Nephron (organoid): ENCODE measurements at regions not wholly inside any gene's neighbourhood (a gene's known extent, or its start where the extent isn't known, plus 50 kb on each side); places are given as distances from the start of the nearest gene placed in this dataset.
"Not testable (repeated sequence)": the region's sequence is repeated elsewhere in the genome, so short reads cannot be mapped to it uniquely, and the experiment has no call there.

Experiments used
- H3K27ac Mint-ChIP-seq, 3 experiments: 2 replicates each; pipeline ENCODE4 v1.8.0; 2020; ENCODE audit warnings: mixed read lengths in 3 of 3, mild to moderate bottlenecking in 2 of 3, moderate library complexity in 1 of 3
- H3K27me3 Mint-ChIP-seq: 2 replicates; pipeline ENCODE4 v1.8.0; 2021; ENCODE audit warnings: low read depth, mild to moderate bottlenecking, moderate library complexity, mixed read lengths
- H3K36me3 Mint-ChIP-seq: 2 replicates; pipeline ENCODE4 v1.8.0; 2020; ENCODE audit warnings: low read depth, mixed read lengths
- H3K4me1 Mint-ChIP-seq: 2 replicates; pipeline ENCODE4 v1.8.0; 2020; ENCODE audit warnings: mixed read lengths
- H3K4me3 Mint-ChIP-seq, 3 experiments: 2 replicates each; pipeline ENCODE4 v1.8.0; 2020; ENCODE audit warnings: mild to moderate bottlenecking in 3 of 3, mixed read lengths in 3 of 3, moderate library complexity in 2 of 3
- H3K9me3 Mint-ChIP-seq: 2 replicates; pipeline ENCODE4 v1.8.0; 2020; ENCODE audit warnings: mixed read lengths
- CTCF ChIP-seq, 3 experiments: fragments of 200-600 bp; sonication (generic); IDR thresholded peaks; one replicate each; pipeline ENCODE4 v1.5.0; 2021; ENCODE audit warnings: antibody characterized with exemption in 3 of 3; ENCODE audit not compliant: unreplicated experiment in 3 of 3

DNA sequence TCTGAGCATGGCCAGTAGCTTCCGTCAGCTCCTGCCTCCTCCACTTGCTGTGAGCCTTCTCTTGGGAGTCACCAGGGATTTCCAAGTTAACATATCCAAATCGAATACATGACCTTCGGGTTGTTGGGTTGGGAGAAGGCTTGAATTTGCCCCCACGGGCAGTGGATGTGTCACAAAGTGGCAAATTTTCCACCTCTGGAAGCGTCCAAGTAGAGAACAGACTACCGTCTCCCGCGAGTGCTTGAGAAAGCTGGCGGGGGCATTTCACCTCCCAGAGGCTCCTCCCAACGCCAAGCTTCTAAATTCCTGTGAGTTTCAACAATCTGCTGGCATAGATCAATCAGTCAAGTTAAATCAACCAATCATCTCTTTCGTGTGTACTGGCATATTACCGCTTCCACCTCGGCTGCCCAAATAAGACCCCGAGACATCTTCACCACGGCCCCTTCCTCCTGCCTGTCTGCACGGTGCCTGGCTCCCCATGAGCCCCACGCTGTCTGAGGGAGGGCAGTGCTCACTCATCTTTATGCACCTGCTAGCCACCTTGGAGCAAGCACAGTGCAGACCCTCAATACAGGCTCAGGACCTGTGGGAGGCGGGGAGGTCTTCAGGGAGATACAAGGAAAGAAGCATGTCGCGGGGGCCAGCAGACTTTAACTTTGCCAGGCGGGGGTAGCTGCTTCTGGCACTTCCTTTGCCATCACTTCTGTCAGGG, 79.1 kb downstream of the MRPL36 start:
- no peak overlapping the region for H3K27ac Mint-ChIP-seq
- no peaks in the 10 kb centered on the region for H3K4me1 Mint-ChIP-seq
- TF ChIP-seq CTCF (IDR thresholded peaks at IDR 0.05; ENCODE audit: unreplicated experiment in 3 of 3): no peak
- H3K36me3 Mint-ChIP-seq: peaks cover 8% of the 10 kb centered on the region
- H3K9me3 Mint-ChIP-seq: peaks cover 33% of the 10 kb centered on the region
- no peak overlapping the region for H3K4me3 Mint-ChIP-seq
- peaks cover 27% of the 10 kb centered on the region for H3K27me3 Mint-ChIP-seq

GRCh38 chr5:1719860-1720259, 79.8 kb downstream of the MRPL36 start:
- H3K4me1 Mint-ChIP-seq: no peaks in the 10 kb centered on the region
- no peak overlapping the region for H3K4me3 Mint-ChIP-seq
- H3K9me3 Mint-ChIP-seq: peaks cover 33% of the 10 kb centered on the region

DNA sequence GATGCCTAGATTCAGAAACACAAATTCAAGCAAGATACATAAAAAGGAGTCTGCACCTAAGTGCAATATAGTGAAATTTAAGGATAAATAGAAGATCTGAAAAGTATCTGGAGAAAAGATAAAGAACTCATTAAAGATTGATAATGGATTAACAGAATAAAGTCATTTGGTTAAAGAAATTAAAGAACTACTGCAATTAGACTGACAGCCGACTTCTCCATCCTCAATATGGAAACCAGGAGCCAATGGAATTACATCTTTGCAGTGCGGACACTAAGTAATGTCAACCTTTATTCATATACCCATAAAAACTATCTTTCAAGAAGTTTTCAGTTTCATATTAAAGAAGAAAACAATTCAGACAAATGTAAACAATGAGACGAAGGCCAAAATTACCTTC, 81.0 kb downstream of the MRPL36 start:
- Mint-ChIP-seq H3K27ac (no peak overlapping the region), H3K9me3 (peaks cover 33% of the 10 kb centered on the region), H3K4me3 (no peak overlapping the region), H3K27me3 (peaks cover 19% of the 10 kb centered on the region), H3K36me3 (peaks cover 8% of the 10 kb centered on the region), H3K4me1 (no peaks in the 10 kb centered on the region)
- TF ChIP-seq CTCF (IDR thresholded peaks at IDR 0.05; ENCODE audit: unreplicated experiment in 3 of 3): no peak

More at GRCh38 chr5:1719860-1720259, 79.8 kb downstream of the MRPL36 start:
- Mint-ChIP-seq H3K36me3 (peaks cover 8% of the 10 kb centered on the region), H3K27ac (no peak overlapping the region), H3K27me3 (peaks cover 23% of the 10 kb centered on the region)
- TF ChIP-seq CTCF (IDR thresholded peaks at IDR 0.05; ENCODE audit: unreplicated experiment in 3 of 3): no peak

- Mint-ChIP-seq H3K4me3 (peak overlapping the region in 1 of 3 experiments; percentile 56), H3K27me3 (peaks cover 25% of the 10 kb centered on the region)
- not testable (repeated sequence) for H3K36me3 Mint-ChIP-seq, H3K27ac Mint-ChIP-seq, H3K9me3 Mint-ChIP-seq, H3K4me1 Mint-ChIP-seq
Measured at GRCh38 chr5:1710091-1710490, 89.5 kb downstream of the MRPL36 start.

DNA sequence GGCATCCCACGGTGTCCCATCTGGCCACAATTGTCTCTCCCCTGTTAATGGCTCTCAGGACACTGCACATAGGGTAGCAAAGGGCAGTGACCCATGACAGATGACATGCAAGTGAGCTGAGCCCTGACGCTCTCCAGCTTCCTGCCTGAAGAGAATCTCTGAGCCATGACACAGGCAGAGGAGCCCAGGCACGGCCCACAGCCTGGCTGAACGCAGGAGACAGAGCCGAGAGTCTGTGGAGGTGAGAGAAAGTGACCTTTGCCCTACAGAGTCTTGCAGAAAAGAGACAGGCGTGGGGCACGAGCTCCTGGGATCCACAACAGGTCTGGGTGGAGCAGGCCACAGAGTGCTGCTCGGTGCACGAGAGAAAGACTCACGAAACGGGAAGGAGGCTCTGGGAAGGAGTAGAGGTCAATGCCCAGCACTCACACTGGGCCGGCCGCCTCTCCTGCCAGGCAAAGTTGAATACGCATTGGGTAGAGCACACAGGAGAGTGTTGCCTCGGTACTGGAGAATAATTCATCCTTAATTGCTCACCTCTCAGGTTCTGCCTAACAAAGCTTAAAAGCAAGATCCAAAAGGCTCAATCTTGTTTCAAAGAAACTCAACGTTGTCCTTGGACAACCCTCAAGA, 90.3 kb downstream of the MRPL36 start:
- no peak for TF ChIP-seq CTCF (IDR thresholded peaks at IDR 0.05; ENCODE audit: unreplicated experiment in 3 of 3)
- peaks cover 25% of the 10 kb centered on the region for H3K27me3 Mint-ChIP-seq
- peak overlapping the region in 2 of 3 experiments; percentile 31 to 46 for H3K27ac Mint-ChIP-seq
- peaks cover 9% of the 10 kb centered on the region for H3K4me1 Mint-ChIP-seq
- H3K36me3 Mint-ChIP-seq: no peaks in the 10 kb centered on the region
- no peaks in the 10 kb centered on the region for H3K9me3 Mint-ChIP-seq
- H3K4me3 Mint-ChIP-seq: peak overlapping the region in 2 of 3 experiments; percentile 56 to 67

DNA sequence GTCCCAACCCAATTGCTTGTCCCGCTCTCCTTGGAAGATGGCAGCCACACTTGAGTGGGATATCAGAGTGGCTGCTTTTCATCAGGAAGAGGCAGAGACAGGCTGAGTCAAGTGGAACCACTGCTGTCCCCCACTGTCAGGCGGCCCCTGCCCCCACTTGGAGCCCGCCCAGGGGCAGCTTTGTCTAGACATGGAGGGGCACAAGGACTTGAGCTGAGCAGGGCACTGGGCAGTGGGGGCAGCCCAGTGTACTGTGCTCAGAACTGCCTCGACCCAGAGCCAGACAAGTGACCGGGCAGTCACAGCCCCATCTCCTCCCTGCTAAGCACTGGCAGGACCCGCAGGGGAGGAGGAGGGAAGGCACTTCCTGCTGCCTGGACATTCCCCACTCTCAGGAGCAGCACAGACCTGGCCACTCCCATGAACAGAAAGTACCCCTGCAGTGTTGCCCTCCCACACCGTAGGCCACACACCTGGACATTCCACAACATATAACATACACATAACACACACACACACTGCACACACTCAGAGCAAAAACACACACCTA, 91.0 kb downstream of the MRPL36 start:
- Mint-ChIP-seq H3K9me3 (no peaks in the 10 kb centered on the region), H3K4me1 (peaks cover 9% of the 10 kb centered on the region), H3K27ac (peak overlapping the region in 1 of 3 experiments; percentile 31), H3K4me3 (peak overlapping the region in 1 of 3 experiments; percentile 4), H3K36me3 (no peaks in the 10 kb centered on the region), H3K27me3 (peaks cover 25% of the 10 kb centered on the region)
- no peak for TF ChIP-seq CTCF (IDR thresholded peaks at IDR 0.05; ENCODE audit: unreplicated experiment in 3 of 3)
